ENCODE measurements at regions not wholly inside any gene's neighbourhood (a gene's known extent, or its start where the extent isn't known, plus 50 kb on each side); places are given as distances from the start of the nearest gene placed in this dataset.

DNA sequence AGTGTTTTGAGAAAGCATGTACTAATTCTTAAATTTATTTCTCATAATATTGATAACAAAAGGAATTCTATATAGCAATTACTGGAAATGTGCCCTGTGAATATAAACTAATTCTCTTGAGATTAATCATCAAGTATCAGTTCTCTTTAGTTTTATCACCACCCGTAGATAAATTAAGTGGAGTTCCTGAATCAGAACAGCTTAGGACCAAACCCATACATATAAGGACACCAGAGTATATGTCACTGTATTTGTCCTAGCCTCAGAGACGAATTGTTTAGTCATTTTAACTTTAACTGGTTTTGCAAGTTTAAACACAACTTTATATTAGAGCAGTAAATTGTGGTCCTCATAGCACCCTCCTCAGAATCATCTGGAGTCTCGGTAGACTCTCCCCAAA is 572.0 kb downstream of the UTRN start:
- H3K27me3 ChIP-seq (replicated peaks in 1 of 4; ENCODE audit: control insufficient read depth in 3 of 4, extremely low read depth in 1 of 4, insufficient read depth in 3 of 4, low read length in 3 of 4), result no peaks in the 10 kb centered on the region
- H2BK5ac ChIP-seq (ENCODE audit: low read depth, low read length), result no peak overlapping the region
- H2BK20ac ChIP-seq (ENCODE audit: low read length), result no peak overlapping the region
- CTCF ChIA-PET (ENCODE audit: partially characterized antibody), result interaction anchor here (0.7 to 2.0 kb wide), 2 partner anchors 9 to 18 kb away, joined by 3 to 4 read pairs; no protein-coding TSS in a partner anchor
- H4K8ac ChIP-seq (ENCODE audit: extremely low read depth, insufficient read depth, low read length), result no peak overlapping the region
- H3K4me2 ChIP-seq (ENCODE audit: insufficient read depth in 1 of 2, low read depth in 2 of 2, low read length in 2 of 2), result no peak overlapping the region
- no peaks in the 10 kb centered on the region for H4K20me1 ChIP-seq (replicated peaks in 1 of 2; ENCODE audit: control insufficient read depth in 1 of 2, insufficient read depth in 2 of 2, low read length in 2 of 2)
- H3K56ac ChIP-seq (replicated peaks; ENCODE audit: insufficient read length, low read depth, low read length), result no peak overlapping the region
- H3K14ac ChIP-seq (ENCODE audit: insufficient read length), result no peak overlapping the region
- H3K79me2 ChIP-seq (ENCODE audit: control insufficient read depth in 1 of 2, insufficient read depth in 2 of 2, low read length in 2 of 2), result no peaks in the 10 kb centered on the region
- H3K79me1 ChIP-seq (ENCODE audit: low read depth, low read length), result no peaks in the 10 kb centered on the region
- no peak overlapping the region for H3K4ac ChIP-seq (replicated peaks; ENCODE audit: insufficient read length, low read depth, low read length)
- no peak overlapping the region for H2BK120ac ChIP-seq (replicated peaks; ENCODE audit: low read depth, low read length)
- no peak overlapping the region for H2AFZ ChIP-seq (ENCODE audit: low read length)
- H4K5ac ChIP-seq (ENCODE audit: insufficient read length, low read depth, low read length), result no peak overlapping the region
- H4K91ac ChIP-seq (replicated peaks; ENCODE audit: insufficient read length, low read length), result no peak overlapping the region
- H3K23ac ChIP-seq (ENCODE audit: insufficient read length), result no peak overlapping the region
- H3K4me3 ChIP-seq (ENCODE audit: extremely low read depth in 1 of 4, insufficient read depth in 2 of 4, low read depth in 3 of 4, low read length in 4 of 4), result no peak overlapping the region
- no peaks in the 10 kb centered on the region for H3K4me1 ChIP-seq (replicated peaks in 1 of 4; ENCODE audit: control insufficient read depth in 3 of 4, insufficient read depth in 4 of 4, low read length in 3 of 4)
- no peak overlapping the region for H3K27ac ChIP-seq (ENCODE audit: low read depth, low read length)
- H3K9ac ChIP-seq (replicated peaks in 1 of 4; ENCODE audit: extremely low read depth in 1 of 4, low read depth in 3 of 4, low read length in 3 of 4), result no peak overlapping the region
- H3K9me3 ChIP-seq (ENCODE audit: insufficient read depth in 2 of 2, low read depth in 1 of 2, low read length in 1 of 2), result no peaks in the 10 kb centered on the region
- POLR2A ChIA-PET (ENCODE audit: partially characterized antibody), result interaction anchor here (0.6 to 1.6 kb wide), 4 partner anchors 13 to 928 kb away, joined by 3 to 4 read pairs (median 4); no protein-coding TSS in a partner anchor
- no peak overlapping the region for H3K18ac ChIP-seq (ENCODE audit: extremely low read depth, low read length)
- FAIRE-seq (no peak), DNase-seq (ENCODE audit: low read depth in 1 of 2, low spot score in 2 of 2) (no peak)
- no peak overlapping the region for H2BK12ac ChIP-seq (ENCODE audit: low read depth, low read length)
- no peaks in the 10 kb centered on the region for H3K23me2 ChIP-seq (ENCODE audit: low read depth, low read length)
- peaks cover 0 to 5% (median 0%) of the 10 kb centered on the region in 4 experiments; a peak in 1 of 8 replicates for H3K36me3 ChIP-seq (ENCODE audit: control insufficient read depth in 2 of 4, insufficient read depth in 4 of 4, low read length in 3 of 4)
- no peak overlapping the region for H2BK15ac ChIP-seq (ENCODE audit: low read length)
- no peak overlapping the region for H2AK5ac ChIP-seq (ENCODE audit: low read depth, low read length)
- WGBS, 2 experiments (ENCODE audit: extremely low coverage in 1 of 2, insufficient coverage in 1 of 2, insufficient read length in 1 of 2, insufficient replicate concordance in 2 of 2, low coverage in 1 of 2, low lambda C conversion rate in 2 of 2, missing lambda C conversion rate in 1 of 2), result 91% methylated on average over 3 of the region's 3 CpGs; no CpG with 5 or more reads in 1 of the 2 experiments
- TF ChIP-seq TBP (IDR thresholded peaks at IDR 0.05; ENCODE audit: low read depth, low read length) (no peak), SP1 (IDR thresholded peaks at IDR 0.05; ENCODE audit: low read depth, low read length) (no peak), BCL11A (IDR thresholded peaks at IDR 0.05; ENCODE audit: low read depth in 2 of 2, low read length in 2 of 2) (no peak), CEBPB (IDR thresholded peaks at IDR 0.05; ENCODE audit: low read depth, low read length) (no peak), BRCA1 (IDR thresholded peaks at IDR 0.05; ENCODE audit: low read depth, low read length) (no peak), RFX5 (IDR thresholded peaks at IDR 0.05; ENCODE audit: borderline replicate concordance, low read depth, low read length) (no peak), FOSL1 (IDR thresholded peaks at IDR 0.05; ENCODE audit: insufficient read depth, low read depth, low read length) (no peak), CBX5 (IDR thresholded peaks at IDR 0.05; ENCODE audit: low read depth, low read length) (no peak), EGR1 (IDR thresholded peaks at IDR 0.05; ENCODE audit: borderline replicate concordance, low read depth, low read length) (no peak), POU5F1 (IDR thresholded peaks at IDR 0.05; ENCODE audit: low read depth, low read length) (no peak), SRF (IDR thresholded peaks at IDR 0.05; ENCODE audit: low read depth, low read length) (no peak), CHD1 (IDR thresholded peaks at IDR 0.05; ENCODE audit: low read depth, low read length) (no peak), TCF12 (IDR thresholded peaks at IDR 0.05; ENCODE audit: low read depth, low read length) (no peak)
- TF ChIP-seq, protein P1, sequence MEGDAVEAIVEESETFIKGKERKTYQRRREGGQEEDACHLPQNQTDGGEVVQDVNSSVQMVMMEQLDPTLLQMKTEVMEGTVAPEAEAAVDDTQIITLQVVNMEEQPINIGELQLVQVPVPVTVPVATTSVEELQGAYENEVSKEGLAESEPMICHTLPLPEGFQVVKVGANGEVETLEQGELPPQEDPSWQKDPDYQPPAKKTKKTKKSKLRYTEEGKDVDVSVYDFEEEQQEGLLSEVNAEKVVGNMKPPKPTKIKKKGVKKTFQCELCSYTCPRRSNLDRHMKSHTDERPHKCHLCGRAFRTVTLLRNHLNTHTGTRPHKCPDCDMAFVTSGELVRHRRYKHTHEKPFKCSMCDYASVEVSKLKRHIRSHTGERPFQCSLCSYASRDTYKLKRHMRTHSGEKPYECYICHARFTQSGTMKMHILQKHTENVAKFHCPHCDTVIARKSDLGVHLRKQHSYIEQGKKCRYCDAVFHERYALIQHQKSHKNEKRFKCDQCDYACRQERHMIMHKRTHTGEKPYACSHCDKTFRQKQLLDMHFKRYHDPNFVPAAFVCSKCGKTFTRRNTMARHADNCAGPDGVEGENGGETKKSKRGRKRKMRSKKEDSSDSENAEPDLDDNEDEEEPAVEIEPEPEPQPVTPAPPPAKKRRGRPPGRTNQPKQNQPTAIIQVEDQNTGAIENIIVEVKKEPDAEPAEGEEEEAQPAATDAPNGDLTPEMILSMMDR (IDR thresholded peaks at IDR 0.05; ENCODE audit: control extremely low read depth in 1 of 3, insufficient read depth in 1 of 3, low read depth in 1 of 3, low read length in 3 of 3), result no peak

Data from H1 (cell line).